Endothelial cell of umbilical vein (primary cell): ENCODE measurements at regions not wholly inside any gene's neighbourhood (a gene's known extent, or its start where the extent isn't known, plus 50 kb on each side); places are given as distances from the start of the nearest gene placed in this dataset.

ENCODE experiments used
- EZH2 ChIP-seq: IDR thresholded peaks from 2 replicates; pipeline ENCODE4 v1.6.1; 2012; ENCODE audit warnings: borderline replicate concordance, low read depth, mild to moderate bottlenecking, moderate library complexity, low read length, inconsistent platforms; ENCODE audit not compliant: severe bottlenecking
- MAX ChIP-seq: IDR thresholded peaks from 2 replicates; pipeline ENCODE4 v1.6.1; 2011; ENCODE audit not compliant: insufficient read depth, insufficient read length
- MYC ChIP-seq: IDR thresholded peaks from one replicate; pipeline ENCODE4 v1.6.1; 2011; ENCODE audit warnings: mild to moderate bottlenecking, low read depth, low read length
- POLR2A ChIP-seq: IDR thresholded peaks from 2 replicates; pipeline ENCODE4 v1.6.1; 2012; ENCODE audit warnings: low read depth, mild to moderate bottlenecking, control low read depth, low read length
- POLR2AphosphoS5 ChIP-seq: IDR thresholded peaks from 2 replicates; pipeline ENCODE4 v1.6.1; 2012; ENCODE audit warnings: low read depth, mild to moderate bottlenecking, control low read depth, low read length, moderate library complexity; ENCODE audit not compliant: insufficient read depth
- TF ChIP-seq, protein P1 (sequence below), 2 donors: IDR thresholded peaks; 1 replicate in 1 of 2; 2 replicates in 1 of 2; pipeline ENCODE4 v1.5.1; 2011; ENCODE audit warnings: low read length in 2 of 2, mild to moderate bottlenecking in 2 of 2, moderate library complexity in 2 of 2, control low read depth in 1 of 2, inconsistent platforms in 1 of 2, low read depth in 1 of 2; ENCODE audit not compliant: insufficient read depth in 1 of 2; ENCODE audit errors: extremely low read depth in 1 of 2

DNA sequence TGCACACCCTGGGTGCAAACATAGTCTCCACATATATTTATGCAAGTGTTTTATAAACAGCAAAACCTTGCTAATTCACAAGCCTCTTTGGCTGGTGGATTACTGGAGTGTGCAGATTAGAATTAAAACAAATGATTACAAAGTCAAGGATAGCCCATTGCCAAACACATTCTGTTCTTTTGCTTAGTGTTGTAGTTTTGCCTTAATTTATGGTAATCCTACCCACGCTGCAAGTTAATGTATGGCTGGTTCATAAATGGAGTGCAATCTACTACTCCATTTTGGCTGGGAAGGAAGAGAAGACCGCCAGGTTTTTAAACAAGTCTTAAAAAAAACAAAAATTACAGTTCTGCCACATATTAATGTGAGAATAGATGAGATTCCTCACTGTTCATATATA is 883.1 kb upstream of the KLHL29 start:
- TF ChIP-seq, protein P1, sequence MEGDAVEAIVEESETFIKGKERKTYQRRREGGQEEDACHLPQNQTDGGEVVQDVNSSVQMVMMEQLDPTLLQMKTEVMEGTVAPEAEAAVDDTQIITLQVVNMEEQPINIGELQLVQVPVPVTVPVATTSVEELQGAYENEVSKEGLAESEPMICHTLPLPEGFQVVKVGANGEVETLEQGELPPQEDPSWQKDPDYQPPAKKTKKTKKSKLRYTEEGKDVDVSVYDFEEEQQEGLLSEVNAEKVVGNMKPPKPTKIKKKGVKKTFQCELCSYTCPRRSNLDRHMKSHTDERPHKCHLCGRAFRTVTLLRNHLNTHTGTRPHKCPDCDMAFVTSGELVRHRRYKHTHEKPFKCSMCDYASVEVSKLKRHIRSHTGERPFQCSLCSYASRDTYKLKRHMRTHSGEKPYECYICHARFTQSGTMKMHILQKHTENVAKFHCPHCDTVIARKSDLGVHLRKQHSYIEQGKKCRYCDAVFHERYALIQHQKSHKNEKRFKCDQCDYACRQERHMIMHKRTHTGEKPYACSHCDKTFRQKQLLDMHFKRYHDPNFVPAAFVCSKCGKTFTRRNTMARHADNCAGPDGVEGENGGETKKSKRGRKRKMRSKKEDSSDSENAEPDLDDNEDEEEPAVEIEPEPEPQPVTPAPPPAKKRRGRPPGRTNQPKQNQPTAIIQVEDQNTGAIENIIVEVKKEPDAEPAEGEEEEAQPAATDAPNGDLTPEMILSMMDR (IDR thresholded peaks at IDR 0.05; ENCODE audit: extremely low read depth in 1 of 2, insufficient read depth in 1 of 2, low read depth in 1 of 2, low read length in 2 of 2), result no peak
- no peak for TF ChIP-seq MAX
- TF ChIP-seq POLR2AphosphoS5, result no peak
- no peak for TF ChIP-seq MYC
- TF ChIP-seq POLR2A, result no peak
- no peak for TF ChIP-seq EZH2
